ENCODE measurements at regions not wholly inside any gene's neighbourhood (a gene's known extent, or its start where the extent isn't known, plus 50 kb on each side); places are given as distances from the start of the nearest gene placed in this dataset.
"Not testable (repeated sequence)": the region's sequence is repeated elsewhere in the genome, so short reads cannot be mapped to it uniquely, and the experiment has no call there.

DNA sequence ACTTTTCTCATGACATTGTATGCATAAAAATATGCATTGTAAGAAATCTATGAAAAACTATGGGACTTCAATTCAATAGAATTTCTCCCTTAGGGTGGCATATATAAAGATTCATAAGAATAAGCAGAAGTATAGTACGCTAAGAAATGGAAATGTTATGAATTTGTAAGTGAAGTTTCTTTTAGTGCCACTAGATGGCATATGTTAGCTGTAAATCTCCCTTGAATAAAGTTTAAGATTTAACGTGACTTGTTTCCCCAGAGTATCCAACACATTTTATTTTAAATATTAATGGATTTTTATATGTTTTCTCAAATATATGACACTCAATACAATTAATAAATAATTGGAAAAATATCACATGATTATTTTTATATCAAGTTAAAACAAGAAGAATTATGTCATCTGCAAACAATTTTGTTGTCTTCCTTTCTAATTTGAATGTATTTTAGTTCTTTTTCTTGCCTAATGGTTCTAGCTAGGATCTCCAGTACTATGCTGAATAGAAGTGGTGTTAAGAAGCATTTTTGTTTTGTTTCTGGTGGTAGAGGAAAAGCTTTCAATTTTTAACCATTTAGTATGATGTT, 287.2 kb downstream of the HGF start:
- DNase-seq (ENCODE audit: low spot score), result no peak
- no peaks in the 10 kb centered on the region for H3K36me3 Mint-ChIP-seq (ENCODE audit: low read depth)
- H3K27me3 Mint-ChIP-seq (ENCODE audit: low read depth), result no peaks in the 10 kb centered on the region
- no peaks in the 10 kb centered on the region for H3K9me3 Mint-ChIP-seq
- intact Hi-C loops (cut with micrococcal nuclease), result loop anchor here (5.0 kb wide), 1 partner anchor 1090 kb away; no protein-coding TSS in a partner anchor
- no peak overlapping the region for H3K4me3 Mint-ChIP-seq (ENCODE audit: low read depth)
- H3K4me1 Mint-ChIP-seq (ENCODE audit: low read depth), result no peaks in the 10 kb centered on the region
- no peak overlapping the region for H3K27ac Mint-ChIP-seq

DNA sequence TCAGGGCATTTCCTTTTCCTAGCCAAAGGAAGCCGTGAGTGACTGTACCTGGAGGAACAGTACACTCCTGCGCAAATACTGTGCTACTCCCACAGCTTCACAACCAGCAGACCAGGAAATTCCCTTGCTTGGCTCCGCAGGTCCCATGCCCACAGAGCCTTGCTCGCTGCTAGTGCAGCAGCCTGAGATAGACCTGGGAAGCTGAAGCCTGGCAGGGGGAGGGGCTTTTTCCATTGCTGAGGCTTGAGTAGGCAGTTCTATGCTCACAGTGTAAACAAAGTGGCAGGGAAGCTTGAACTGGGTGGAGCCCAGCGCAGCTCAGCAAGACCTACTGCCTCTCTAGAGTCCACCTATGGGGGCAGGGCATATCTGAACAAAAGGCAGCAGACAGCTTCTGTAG, 291.2 kb downstream of the HGF start:
- H3K27me3 Mint-ChIP-seq (ENCODE audit: low read depth), result no peaks in the 10 kb centered on the region
- H3K27ac Mint-ChIP-seq, result no peak overlapping the region
- intact Hi-C loops (cut with micrococcal nuclease), result no loop called here
- H3K4me3 Mint-ChIP-seq (ENCODE audit: low read depth), result no peak overlapping the region
- H3K4me1 Mint-ChIP-seq (ENCODE audit: low read depth), result no peaks in the 10 kb centered on the region
- H3K9me3 Mint-ChIP-seq, result no peaks in the 10 kb centered on the region
- H3K36me3 Mint-ChIP-seq (ENCODE audit: low read depth), result no peaks in the 10 kb centered on the region
- DNase-seq (ENCODE audit: low spot score), result no peak

DNA sequence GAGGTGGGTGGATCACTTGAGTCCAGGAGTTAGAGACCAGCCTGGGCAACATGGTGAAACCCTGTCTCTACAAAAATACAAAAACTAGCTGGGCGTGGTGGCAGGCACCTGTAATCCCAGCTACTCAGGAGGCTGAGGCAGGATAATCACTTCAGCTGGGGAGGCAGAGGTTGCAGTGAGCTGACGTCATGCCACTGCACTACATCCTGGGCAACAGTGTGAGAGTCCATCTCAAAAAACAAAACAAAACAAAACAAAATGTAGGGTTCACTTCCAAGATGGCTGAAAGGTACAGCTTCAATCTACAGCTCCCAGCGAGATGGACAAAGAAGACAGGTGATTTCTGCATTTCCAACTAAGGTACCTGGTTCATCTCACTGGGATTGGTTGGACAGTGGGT, 291.6 kb downstream of the HGF start:
- DNase-seq (ENCODE audit: low spot score); H3K36me3 Mint-ChIP-seq (ENCODE audit: low read depth); H3K27ac Mint-ChIP-seq; intact Hi-C loops (cut with micrococcal nuclease); H3K27me3 Mint-ChIP-seq (ENCODE audit: low read depth); H3K9me3 Mint-ChIP-seq; H3K4me3 Mint-ChIP-seq (ENCODE audit: low read depth); H3K4me1 Mint-ChIP-seq (ENCODE audit: low read depth): not testable (repeated sequence)

DNA sequence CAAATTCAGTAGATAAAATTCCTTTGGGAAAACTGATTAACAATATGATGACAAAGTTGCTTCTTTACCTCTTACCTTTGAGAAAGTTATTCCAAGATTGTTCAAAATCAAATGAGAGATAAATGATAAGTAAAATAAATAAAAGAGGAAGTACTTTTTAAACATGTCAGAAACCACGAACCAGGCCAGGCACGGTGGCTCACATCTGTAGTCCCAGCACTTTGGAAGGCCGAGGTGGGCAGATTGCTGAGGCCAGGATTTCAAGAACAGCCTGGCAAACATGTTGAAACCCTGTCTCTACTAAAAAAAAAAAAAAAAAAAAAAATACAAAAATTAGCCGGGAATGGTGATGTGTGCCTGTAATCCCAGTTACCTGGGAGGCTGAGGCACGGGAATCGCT, 296.6 kb downstream of the HGF start:
- Mint-ChIP-seq H3K36me3 (ENCODE audit: low read depth) (no peaks in the 10 kb centered on the region), H3K27ac (no peak overlapping the region), H3K9me3 (no peaks in the 10 kb centered on the region), H3K27me3 (ENCODE audit: low read depth) (no peaks in the 10 kb centered on the region), H3K4me3 (ENCODE audit: low read depth) (no peak overlapping the region), H3K4me1 (ENCODE audit: low read depth) (no peaks in the 10 kb centered on the region)
- no peak for DNase-seq (ENCODE audit: low spot score)
- intact Hi-C loops (cut with micrococcal nuclease), result no loop called here

DNA sequence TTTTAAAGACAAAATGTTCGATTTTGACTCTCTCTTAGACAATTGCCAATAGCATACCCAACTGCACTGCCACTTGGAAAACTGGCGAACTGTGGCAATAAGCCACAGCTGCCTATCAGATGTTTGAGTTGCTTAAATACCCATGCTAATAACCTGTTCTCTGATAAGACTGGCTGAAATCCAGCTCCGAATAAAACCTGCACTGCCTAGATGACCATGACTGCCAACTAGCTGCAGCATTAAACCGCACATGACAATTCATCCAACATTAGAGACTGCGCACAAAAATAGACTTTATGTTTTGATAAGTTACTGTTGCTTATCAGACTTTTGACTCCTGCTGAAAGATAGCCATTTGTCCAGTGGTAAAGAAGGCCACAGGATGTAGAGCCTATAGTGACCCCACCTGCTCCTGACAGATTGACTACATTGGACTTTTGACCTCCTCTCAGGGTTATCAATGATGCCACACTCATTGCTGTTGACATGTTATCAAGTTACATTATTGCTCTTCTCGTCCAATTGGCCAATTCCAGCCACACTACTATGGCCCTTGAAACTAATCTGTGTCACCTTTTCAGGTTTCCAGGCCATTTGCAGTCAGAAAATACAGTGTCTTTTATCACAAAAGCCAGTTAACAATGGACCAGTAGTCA, 299.0 kb downstream of the HGF start:
- H3K27me3 Mint-ChIP-seq (ENCODE audit: low read depth), result no peaks in the 10 kb centered on the region
- H3K4me3 Mint-ChIP-seq (ENCODE audit: low read depth), result no peak overlapping the region
- intact Hi-C loops (cut with micrococcal nuclease), result no loop called here
- no peak overlapping the region for H3K27ac Mint-ChIP-seq
- H3K4me1 Mint-ChIP-seq (ENCODE audit: low read depth), result no peaks in the 10 kb centered on the region
- H3K36me3 Mint-ChIP-seq (ENCODE audit: low read depth), result no peaks in the 10 kb centered on the region
- no peaks in the 10 kb centered on the region for H3K9me3 Mint-ChIP-seq
- no peak for DNase-seq (ENCODE audit: low spot score)

DNA sequence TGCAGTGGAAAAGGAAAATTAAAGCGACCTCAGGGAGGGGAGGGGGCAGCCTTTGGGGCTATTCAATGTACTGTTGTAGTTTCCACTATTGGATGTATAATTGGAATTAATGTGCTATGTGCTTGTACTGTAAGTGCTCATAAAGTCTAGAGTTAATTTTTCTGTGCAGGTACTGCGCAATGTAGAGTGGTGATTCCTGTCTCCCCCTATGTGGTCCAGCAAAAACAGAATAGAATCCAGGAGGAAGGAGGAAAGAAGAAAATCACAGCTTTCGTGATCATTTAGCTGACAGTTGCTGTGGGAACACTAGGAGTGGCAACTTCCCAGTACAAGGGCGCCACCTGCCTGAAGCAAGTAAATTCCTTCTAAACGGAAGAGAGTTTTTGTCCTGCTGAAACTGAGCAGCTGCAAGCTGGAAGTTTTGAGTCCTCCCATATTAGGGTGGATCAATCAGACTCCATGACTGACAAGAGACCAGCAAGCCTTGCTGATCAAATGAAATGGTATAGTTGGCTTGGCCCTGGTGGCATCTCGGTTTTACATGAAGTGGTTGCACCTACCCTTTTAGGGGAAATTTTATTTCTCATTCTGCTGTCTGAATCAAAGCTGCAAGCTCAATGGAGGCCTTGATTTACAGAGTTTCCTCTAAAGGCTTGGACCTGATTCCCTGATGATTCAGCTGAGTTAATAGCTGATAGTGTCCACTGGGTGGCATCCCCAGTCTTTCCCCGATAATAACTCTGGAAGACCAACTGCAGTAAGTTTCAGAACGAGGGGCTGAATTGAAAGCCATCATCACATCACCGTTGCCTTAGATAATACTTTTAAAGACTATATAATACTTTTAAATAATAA, 299.8 kb downstream of the HGF start:
- DNase-seq (ENCODE audit: low spot score), result no peak
- Mint-ChIP-seq H3K27ac (no peak overlapping the region), H3K9me3 (no peaks in the 10 kb centered on the region), H3K36me3 (ENCODE audit: low read depth) (no peaks in the 10 kb centered on the region), H3K27me3 (ENCODE audit: low read depth) (no peaks in the 10 kb centered on the region), H3K4me1 (ENCODE audit: low read depth) (no peaks in the 10 kb centered on the region), H3K4me3 (ENCODE audit: low read depth) (no peak overlapping the region)
- intact Hi-C loops (cut with micrococcal nuclease), result no loop called here

DNA sequence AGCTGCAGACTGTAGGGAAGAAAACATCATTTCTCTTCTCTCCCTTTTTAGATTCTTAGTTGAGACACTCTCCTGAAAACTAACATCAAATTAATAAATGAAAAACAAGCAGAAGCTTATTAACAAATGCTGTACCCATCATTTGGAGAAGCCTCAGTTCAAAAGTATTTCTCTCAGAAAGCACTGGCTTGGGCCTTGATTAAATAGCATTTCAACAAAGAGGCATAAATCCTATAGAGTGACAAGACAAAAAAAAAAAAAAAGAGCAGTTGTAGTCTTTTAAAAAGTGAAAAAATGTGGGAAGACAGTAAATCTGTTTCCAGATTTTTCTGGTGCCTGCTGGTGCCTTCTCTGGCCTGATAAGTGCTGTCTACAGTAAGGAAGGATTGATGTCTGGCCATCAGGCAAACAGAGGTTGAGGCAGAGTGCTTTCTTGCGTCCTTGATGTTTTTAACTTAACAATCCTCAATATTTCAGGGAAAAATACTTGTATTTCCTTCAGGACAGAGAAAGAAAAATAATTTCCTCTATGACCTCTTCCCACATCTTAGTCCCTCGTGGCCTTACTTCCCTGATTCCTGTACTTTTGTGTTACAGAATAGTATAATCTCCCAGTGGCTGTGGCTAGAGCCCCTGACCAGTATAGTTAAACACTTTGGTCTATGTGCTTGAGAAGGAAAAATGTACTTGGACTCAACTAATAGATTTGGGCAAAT, 300.5 kb downstream of the HGF start:
- Mint-ChIP-seq H3K9me3 (no peaks in the 10 kb centered on the region), H3K4me1 (ENCODE audit: low read depth) (no peaks in the 10 kb centered on the region), H3K27me3 (ENCODE audit: low read depth) (no peaks in the 10 kb centered on the region), H3K4me3 (ENCODE audit: low read depth) (no peak overlapping the region), H3K27ac (no peak overlapping the region), H3K36me3 (ENCODE audit: low read depth) (no peaks in the 10 kb centered on the region)
- intact Hi-C loops (cut with micrococcal nuclease), result no loop called here
- DNase-seq (ENCODE audit: low spot score), result no peak

DNA sequence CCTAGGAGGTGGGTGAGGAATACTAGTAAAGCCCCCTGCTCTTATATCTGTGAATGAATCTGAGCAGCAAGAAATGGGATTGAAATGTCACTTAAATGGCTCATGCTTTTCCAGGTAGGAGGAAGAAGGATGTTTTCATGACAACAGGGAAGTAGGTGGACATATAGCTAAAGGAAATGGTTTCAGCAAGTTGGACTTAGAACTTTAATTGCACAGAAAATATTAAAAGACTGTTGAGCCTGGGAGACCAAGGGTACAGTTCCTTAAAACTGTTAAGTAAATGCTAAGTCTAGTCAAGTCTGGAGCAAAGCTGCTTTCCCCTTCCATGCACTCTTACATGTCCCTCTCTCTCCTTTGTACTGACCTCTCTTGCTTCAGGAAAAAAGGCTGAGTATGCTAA, 301.3 kb downstream of the HGF start:
- Mint-ChIP-seq H3K27me3 (ENCODE audit: low read depth) (no peaks in the 10 kb centered on the region), H3K4me3 (ENCODE audit: low read depth) (no peak overlapping the region)

DNA sequence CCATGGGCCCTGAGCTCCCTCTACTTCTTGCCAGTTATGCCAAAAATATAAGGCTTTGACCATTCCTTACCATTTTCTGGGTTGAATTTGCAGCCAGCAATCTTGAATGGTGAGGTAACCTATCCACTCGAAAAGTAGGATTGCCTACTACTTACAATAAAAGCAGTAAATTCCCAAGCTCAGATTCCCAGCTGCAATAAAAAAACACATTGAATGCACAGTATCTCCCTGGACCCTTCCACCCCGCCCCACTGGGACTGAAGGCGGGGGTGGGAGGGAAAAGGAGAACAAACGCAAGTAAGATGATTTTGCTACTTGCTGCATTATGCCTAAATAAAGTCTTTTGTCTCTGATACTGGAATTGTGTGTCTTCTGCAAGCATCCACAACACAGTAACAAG, 301.9 kb downstream of the HGF start:
- no peaks in the 10 kb centered on the region for H3K27me3 Mint-ChIP-seq (ENCODE audit: low read depth)
- no peaks in the 10 kb centered on the region for H3K36me3 Mint-ChIP-seq (ENCODE audit: low read depth)
- no peak for DNase-seq (ENCODE audit: low spot score)
- H3K27ac Mint-ChIP-seq, result no peak overlapping the region
- intact Hi-C loops (cut with micrococcal nuclease), result no loop called here
- H3K4me1 Mint-ChIP-seq (ENCODE audit: low read depth), result no peaks in the 10 kb centered on the region
- no peak overlapping the region for H3K4me3 Mint-ChIP-seq (ENCODE audit: low read depth)
- H3K9me3 Mint-ChIP-seq, result no peaks in the 10 kb centered on the region

More for the DNA sequence above, 301.3 kb downstream of the HGF start:
- DNase-seq (ENCODE audit: low spot score), result no peak
- Mint-ChIP-seq H3K4me1 (ENCODE audit: low read depth) (no peaks in the 10 kb centered on the region), H3K9me3 (no peaks in the 10 kb centered on the region), H3K36me3 (ENCODE audit: low read depth) (no peaks in the 10 kb centered on the region), H3K27ac (no peak overlapping the region)
- intact Hi-C loops (cut with micrococcal nuclease), result no loop called here

DNA sequence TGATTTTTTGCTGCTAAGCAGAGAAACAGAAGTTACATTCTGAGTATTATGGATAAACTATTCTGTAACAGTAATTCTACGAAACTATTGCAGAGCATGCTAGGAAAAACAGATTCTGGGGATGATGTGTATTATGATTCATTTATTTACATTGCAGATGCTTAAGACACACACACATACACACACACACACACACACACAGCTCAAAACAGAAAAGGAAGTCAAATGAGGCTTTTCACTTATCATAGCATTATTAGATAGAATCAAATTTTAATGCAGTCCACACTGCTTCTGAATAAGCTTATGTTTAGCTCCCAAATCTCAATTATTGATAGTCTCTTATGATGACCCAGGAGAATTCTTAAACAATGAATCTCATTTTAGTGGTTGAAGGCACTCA, 307.2 kb downstream of the HGF start:
- DNase-seq (ENCODE audit: low spot score), result no peak
- intact Hi-C loops (cut with micrococcal nuclease), result no loop called here
- no peak overlapping the region for H3K27ac Mint-ChIP-seq
- no peaks in the 10 kb centered on the region for H3K4me1 Mint-ChIP-seq (ENCODE audit: low read depth)
- no peak overlapping the region for H3K4me3 Mint-ChIP-seq (ENCODE audit: low read depth)
- H3K9me3 Mint-ChIP-seq, result no peaks in the 10 kb centered on the region
- H3K36me3 Mint-ChIP-seq (ENCODE audit: low read depth), result no peaks in the 10 kb centered on the region
- H3K27me3 Mint-ChIP-seq (ENCODE audit: low read depth), result no peaks in the 10 kb centered on the region

DNA sequence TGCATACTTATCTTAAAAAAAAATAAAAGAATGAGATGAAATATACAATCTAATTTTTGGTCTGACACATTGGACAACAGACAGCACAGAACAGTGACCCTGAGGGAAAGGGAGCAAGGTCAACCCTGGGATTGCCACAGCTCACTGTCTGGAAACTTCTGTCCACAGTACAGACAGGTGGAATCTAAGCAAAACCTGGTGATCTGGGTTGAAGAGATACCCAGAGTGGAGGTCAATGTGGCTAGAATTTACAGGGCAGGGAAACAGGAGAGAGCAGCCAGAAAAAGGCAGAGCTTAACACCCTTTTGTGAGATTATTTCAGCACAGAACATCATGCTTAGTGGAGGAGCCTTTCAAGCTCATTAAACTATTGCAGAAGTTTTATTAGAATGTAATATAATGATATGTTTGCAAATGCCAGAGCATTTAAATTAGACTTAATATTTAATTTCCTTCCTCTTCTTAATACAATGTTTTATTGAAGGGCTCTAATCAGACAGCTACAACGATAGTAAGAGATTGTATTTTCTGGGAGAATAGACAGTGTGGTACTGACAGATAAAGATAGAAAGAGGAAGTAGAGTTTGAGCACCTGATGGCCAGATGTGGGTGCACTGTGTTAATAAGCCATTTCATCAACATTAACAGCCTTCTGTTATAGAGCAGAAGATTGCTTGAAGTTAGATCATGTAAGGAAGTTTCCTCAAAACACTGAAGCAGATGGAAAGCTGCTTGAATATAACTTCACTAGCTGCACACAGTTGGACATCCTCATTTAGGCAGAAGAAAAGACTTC, 309.4 kb downstream of the HGF start:
- H3K27me3 Mint-ChIP-seq (ENCODE audit: low read depth), result no peaks in the 10 kb centered on the region
- DNase-seq (ENCODE audit: low spot score), result no peak
- H3K36me3 Mint-ChIP-seq (ENCODE audit: low read depth), result no peaks in the 10 kb centered on the region
- intact Hi-C loops (cut with micrococcal nuclease), result no loop called here
- no peak overlapping the region for H3K4me3 Mint-ChIP-seq (ENCODE audit: low read depth)
- H3K27ac Mint-ChIP-seq, result no peak overlapping the region
- H3K4me1 Mint-ChIP-seq (ENCODE audit: low read depth), result no peaks in the 10 kb centered on the region
- no peaks in the 10 kb centered on the region for H3K9me3 Mint-ChIP-seq

DNA sequence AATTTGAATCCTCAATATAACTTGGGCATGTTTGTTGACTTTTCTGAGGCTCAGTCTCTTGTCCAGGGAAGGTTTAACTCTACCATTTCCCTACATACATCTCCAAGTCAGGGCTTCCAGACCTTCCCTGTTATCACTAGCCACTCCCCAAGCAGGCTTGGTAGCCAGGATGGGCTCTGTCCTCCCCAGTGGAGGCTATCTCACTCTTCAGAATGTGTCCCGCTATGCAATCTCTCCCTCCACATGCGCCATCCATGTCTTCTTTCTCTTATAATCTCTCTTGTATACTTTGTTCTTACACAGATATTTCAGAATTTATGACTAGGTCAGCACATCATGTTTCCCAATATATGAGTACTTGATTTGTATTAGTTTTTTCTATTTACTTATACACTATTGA, 310.4 kb downstream of the HGF start:
- Mint-ChIP-seq H3K27me3 (ENCODE audit: low read depth) (no peaks in the 10 kb centered on the region), H3K27ac (no peak overlapping the region), H3K36me3 (ENCODE audit: low read depth) (no peaks in the 10 kb centered on the region), H3K9me3 (no peaks in the 10 kb centered on the region), H3K4me3 (ENCODE audit: low read depth) (no peak overlapping the region), H3K4me1 (ENCODE audit: low read depth) (no peaks in the 10 kb centered on the region)
- no peak for DNase-seq (ENCODE audit: low spot score)
- intact Hi-C loops (cut with micrococcal nuclease), result no loop called here
